ENCODE measurements at regions not wholly inside any gene's neighbourhood (a gene's known extent, or its start where the extent isn't known, plus 50 kb on each side); places are given as distances from the start of the nearest gene placed in this dataset.

DNA sequence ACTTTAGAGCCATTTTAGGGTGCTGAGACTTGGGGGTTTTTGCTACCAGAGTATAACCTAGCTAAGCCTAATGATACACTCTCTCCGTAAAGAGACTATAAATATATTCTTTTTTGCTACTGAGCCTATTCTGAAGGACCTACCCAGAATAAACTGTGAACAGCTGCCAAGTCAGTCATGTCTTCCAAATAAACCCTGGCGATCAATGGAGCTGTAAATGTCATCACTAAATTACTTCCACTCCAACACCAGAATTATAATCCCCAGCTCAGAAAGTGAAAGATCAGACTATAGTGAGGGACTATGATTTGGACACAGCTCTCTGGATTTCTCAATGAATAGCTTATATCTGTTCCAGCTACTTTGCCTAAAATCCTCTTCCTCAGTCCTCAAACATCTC lies 178.9 kb downstream of the METTL4 start (continued):
- TF ChIP-seq, protein P1, sequence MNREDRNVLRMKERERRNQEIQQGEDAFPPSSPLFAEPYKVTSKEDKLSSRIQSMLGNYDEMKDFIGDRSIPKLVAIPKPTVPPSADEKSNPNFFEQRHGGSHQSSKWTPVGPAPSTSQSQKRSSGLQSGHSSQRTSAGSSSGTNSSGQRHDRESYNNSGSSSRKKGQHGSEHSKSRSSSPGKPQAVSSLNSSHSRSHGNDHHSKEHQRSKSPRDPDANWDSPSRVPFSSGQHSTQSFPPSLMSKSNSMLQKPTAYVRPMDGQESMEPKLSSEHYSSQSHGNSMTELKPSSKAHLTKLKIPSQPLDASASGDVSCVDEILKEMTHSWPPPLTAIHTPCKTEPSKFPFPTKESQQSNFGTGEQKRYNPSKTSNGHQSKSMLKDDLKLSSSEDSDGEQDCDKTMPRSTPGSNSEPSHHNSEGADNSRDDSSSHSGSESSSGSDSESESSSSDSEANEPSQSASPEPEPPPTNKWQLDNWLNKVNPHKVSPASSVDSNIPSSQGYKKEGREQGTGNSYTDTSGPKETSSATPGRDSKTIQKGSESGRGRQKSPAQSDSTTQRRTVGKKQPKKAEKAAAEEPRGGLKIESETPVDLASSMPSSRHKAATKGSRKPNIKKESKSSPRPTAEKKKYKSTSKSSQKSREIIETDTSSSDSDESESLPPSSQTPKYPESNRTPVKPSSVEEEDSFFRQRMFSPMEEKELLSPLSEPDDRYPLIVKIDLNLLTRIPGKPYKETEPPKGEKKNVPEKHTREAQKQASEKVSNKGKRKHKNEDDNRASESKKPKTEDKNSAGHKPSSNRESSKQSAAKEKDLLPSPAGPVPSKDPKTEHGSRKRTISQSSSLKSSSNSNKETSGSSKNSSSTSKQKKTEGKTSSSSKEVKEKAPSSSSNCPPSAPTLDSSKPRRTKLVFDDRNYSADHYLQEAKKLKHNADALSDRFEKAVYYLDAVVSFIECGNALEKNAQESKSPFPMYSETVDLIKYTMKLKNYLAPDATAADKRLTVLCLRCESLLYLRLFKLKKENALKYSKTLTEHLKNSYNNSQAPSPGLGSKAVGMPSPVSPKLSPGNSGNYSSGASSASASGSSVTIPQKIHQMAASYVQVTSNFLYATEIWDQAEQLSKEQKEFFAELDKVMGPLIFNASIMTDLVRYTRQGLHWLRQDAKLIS (CRISPR knock-in tag; IDR thresholded peaks at IDR 0.05; ENCODE audit: borderline replicate concordance) = no peak
- TF ChIP-seq ETV6 (CRISPR knock-in tag; IDR thresholded peaks at IDR 0.05) (no peak), KAT7 (CRISPR knock-in tag; IDR thresholded peaks at IDR 0.05; ENCODE audit: borderline replicate concordance) (no peak), ATF1 (CRISPR knock-in tag; IDR thresholded peaks at IDR 0.05) (no peak), CREM (CRISPR knock-in tag; IDR thresholded peaks at IDR 0.05) (no peak), SMAD3 (CRISPR knock-in tag; IDR thresholded peaks at IDR 0.05; ENCODE audit: borderline replicate concordance) (no peak), JUN (CRISPR knock-in tag; IDR thresholded peaks at IDR 0.05) (no peak)
- TF ChIP-seq, protein P2, sequence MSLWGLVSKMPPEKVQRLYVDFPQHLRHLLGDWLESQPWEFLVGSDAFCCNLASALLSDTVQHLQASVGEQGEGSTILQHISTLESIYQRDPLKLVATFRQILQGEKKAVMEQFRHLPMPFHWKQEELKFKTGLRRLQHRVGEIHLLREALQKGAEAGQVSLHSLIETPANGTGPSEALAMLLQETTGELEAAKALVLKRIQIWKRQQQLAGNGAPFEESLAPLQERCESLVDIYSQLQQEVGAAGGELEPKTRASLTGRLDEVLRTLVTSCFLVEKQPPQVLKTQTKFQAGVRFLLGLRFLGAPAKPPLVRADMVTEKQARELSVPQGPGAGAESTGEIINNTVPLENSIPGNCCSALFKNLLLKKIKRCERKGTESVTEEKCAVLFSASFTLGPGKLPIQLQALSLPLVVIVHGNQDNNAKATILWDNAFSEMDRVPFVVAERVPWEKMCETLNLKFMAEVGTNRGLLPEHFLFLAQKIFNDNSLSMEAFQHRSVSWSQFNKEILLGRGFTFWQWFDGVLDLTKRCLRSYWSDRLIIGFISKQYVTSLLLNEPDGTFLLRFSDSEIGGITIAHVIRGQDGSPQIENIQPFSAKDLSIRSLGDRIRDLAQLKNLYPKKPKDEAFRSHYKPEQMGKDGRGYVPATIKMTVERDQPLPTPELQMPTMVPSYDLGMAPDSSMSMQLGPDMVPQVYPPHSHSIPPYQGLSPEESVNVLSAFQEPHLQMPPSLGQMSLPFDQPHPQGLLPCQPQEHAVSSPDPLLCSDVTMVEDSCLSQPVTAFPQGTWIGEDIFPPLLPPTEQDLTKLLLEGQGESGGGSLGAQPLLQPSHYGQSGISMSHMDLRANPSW (CRISPR knock-in tag; conservative IDR thresholded peaks at IDR 0.05; ENCODE audit: low read depth) = no peak
- TF ChIP-seq, protein P3, sequence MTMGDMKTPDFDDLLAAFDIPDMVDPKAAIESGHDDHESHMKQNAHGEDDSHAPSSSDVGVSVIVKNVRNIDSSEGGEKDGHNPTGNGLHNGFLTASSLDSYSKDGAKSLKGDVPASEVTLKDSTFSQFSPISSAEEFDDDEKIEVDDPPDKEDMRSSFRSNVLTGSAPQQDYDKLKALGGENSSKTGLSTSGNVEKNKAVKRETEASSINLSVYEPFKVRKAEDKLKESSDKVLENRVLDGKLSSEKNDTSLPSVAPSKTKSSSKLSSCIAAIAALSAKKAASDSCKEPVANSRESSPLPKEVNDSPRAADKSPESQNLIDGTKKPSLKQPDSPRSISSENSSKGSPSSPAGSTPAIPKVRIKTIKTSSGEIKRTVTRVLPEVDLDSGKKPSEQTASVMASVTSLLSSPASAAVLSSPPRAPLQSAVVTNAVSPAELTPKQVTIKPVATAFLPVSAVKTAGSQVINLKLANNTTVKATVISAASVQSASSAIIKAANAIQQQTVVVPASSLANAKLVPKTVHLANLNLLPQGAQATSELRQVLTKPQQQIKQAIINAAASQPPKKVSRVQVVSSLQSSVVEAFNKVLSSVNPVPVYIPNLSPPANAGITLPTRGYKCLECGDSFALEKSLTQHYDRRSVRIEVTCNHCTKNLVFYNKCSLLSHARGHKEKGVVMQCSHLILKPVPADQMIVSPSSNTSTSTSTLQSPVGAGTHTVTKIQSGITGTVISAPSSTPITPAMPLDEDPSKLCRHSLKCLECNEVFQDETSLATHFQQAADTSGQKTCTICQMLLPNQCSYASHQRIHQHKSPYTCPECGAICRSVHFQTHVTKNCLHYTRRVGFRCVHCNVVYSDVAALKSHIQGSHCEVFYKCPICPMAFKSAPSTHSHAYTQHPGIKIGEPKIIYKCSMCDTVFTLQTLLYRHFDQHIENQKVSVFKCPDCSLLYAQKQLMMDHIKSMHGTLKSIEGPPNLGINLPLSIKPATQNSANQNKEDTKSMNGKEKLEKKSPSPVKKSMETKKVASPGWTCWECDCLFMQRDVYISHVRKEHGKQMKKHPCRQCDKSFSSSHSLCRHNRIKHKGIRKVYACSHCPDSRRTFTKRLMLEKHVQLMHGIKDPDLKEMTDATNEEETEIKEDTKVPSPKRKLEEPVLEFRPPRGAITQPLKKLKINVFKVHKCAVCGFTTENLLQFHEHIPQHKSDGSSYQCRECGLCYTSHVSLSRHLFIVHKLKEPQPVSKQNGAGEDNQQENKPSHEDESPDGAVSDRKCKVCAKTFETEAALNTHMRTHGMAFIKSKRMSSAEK (CRISPR knock-in tag; IDR thresholded peaks at IDR 0.05; ENCODE audit: borderline replicate concordance) = no peak
- TF ChIP-seq, protein P4, sequence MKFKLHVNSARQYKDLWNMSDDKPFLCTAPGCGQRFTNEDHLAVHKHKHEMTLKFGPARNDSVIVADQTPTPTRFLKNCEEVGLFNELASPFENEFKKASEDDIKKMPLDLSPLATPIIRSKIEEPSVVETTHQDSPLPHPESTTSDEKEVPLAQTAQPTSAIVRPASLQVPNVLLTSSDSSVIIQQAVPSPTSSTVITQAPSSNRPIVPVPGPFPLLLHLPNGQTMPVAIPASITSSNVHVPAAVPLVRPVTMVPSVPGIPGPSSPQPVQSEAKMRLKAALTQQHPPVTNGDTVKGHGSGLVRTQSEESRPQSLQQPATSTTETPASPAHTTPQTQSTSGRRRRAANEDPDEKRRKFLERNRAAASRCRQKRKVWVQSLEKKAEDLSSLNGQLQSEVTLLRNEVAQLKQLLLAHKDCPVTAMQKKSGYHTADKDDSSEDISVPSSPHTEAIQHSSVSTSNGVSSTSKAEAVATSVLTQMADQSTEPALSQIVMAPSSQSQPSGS (CRISPR knock-in tag; IDR thresholded peaks at IDR 0.05; ENCODE audit: borderline replicate concordance, low read depth) = no peak

DNA sequence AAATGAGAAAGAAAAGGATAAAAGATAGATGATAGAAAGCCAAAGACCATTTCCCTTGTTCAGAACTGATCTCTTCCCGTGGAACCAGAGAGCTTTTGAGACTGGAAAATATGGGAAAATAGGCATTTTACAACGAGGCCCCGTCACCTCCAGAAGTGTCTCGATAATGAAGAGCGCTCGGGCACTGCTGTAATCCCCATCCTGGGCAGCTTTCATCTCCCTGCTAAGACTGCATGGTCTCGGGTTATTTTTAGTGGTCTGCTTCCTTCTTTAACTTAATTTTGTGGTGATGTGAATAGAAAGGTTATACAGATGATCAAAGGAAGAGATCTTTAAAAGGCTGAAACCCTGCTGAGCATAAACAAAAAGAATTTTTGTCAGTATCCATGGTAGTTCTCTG lies 176.6 kb downstream of the METTL4 start:
- Mint-ChIP-seq H3K9me3 (peaks cover 2% of the 10 kb centered on the region; the same call in 1 of the 2 replicates), H3K4me1 (no peaks in the 10 kb centered on the region), H3K27me3 (ENCODE audit: low read depth) (no peaks in the 10 kb centered on the region; the same call in 1 of the 2 replicates), H3K27ac (no peak overlapping the region), H3K36me3 (no peaks in the 10 kb centered on the region), H3K4me3 (no peak overlapping the region)
- DNase-seq (ENCODE audit: low spot score) (no peak), ATAC-seq (no peak)
- ChIA-PET CTCF (no interaction called here), POLR2A (no interaction called here)
- TF ChIP-seq RELA (CRISPR knock-in tag; IDR thresholded peaks at IDR 0.05; ENCODE audit: borderline replicate concordance) (no peak), FOXK1 (CRISPR knock-in tag; IDR thresholded peaks at IDR 0.05) (no peak), CREM (CRISPR knock-in tag; IDR thresholded peaks at IDR 0.05) (no peak), TEAD4 (CRISPR knock-in tag; IDR thresholded peaks at IDR 0.05) (no peak)
- TF ChIP-seq, protein P5, sequence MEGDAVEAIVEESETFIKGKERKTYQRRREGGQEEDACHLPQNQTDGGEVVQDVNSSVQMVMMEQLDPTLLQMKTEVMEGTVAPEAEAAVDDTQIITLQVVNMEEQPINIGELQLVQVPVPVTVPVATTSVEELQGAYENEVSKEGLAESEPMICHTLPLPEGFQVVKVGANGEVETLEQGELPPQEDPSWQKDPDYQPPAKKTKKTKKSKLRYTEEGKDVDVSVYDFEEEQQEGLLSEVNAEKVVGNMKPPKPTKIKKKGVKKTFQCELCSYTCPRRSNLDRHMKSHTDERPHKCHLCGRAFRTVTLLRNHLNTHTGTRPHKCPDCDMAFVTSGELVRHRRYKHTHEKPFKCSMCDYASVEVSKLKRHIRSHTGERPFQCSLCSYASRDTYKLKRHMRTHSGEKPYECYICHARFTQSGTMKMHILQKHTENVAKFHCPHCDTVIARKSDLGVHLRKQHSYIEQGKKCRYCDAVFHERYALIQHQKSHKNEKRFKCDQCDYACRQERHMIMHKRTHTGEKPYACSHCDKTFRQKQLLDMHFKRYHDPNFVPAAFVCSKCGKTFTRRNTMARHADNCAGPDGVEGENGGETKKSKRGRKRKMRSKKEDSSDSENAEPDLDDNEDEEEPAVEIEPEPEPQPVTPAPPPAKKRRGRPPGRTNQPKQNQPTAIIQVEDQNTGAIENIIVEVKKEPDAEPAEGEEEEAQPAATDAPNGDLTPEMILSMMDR (IDR thresholded peaks at IDR 0.05) = no peak
- TF ChIP-seq, protein P6, sequence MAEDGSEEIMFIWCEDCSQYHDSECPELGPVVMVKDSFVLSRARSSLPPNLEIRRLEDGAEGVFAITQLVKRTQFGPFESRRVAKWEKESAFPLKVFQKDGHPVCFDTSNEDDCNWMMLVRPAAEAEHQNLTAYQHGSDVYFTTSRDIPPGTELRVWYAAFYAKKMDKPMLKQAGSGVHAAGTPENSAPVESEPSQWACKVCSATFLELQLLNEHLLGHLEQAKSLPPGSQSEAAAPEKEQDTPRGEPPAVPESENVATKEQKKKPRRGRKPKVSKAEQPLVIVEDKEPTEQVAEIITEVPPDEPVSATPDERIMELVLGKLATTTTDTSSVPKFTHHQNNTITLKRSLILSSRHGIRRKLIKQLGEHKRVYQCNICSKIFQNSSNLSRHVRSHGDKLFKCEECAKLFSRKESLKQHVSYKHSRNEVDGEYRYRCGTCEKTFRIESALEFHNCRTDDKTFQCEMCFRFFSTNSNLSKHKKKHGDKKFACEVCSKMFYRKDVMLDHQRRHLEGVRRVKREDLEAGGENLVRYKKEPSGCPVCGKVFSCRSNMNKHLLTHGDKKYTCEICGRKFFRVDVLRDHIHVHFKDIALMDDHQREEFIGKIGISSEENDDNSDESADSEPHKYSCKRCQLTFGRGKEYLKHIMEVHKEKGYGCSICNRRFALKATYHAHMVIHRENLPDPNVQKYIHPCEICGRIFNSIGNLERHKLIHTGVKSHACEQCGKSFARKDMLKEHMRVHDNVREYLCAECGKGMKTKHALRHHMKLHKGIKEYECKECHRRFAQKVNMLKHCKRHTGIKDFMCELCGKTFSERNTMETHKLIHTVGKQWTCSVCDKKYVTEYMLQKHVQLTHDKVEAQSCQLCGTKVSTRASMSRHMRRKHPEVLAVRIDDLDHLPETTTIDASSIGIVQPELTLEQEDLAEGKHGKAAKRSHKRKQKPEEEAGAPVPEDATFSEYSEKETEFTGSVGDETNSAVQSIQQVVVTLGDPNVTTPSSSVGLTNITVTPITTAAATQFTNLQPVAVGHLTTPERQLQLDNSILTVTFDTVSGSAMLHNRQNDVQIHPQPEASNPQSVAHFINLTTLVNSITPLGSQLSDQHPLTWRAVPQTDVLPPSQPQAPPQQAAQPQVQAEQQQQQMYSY (CRISPR knock-in tag; IDR thresholded peaks at IDR 0.05) = no peak

All from WTC11 (cell line).